Right lobe of liver (tissue), 6 donors: ENCODE measurements at regions not wholly inside any gene's neighbourhood (a gene's known extent, or its start where the extent isn't known, plus 50 kb on each side); places are given as distances from the start of the nearest gene placed in this dataset.
"Not testable (repeated sequence)": the region's sequence is repeated elsewhere in the genome, so short reads cannot be mapped to it uniquely, and the experiment has no call there.

Experiments used
- ATAC-seq, 4 donors: fragments of 200-7000 bp; cut with Tn5 transposase; one replicate each; pipeline ENCODE4 v1.9.1; 2020; ENCODE audit warnings: mild to moderate bottlenecking in 4 of 4, moderate library complexity in 4 of 4
- DNase-seq, 3 donors: peaks; one replicate each; pipeline ENCODE4 v3.0.0-alpha.2; 2020
- H3K27ac ChIP-seq, 3 donors: fragments of 200-600 bp; one replicate each; pipeline ENCODE4 v1.8.0; 2022
- H3K27me3 ChIP-seq, 2 donors: fragments of 200-600 bp; one replicate each; pipeline ENCODE4 v1.8.0; 2022
- H3K36me3 ChIP-seq, 4 donors: fragments of 200-600 bp; sonication (generic) in 1 of 4; one replicate each; pipeline versions ENCODE4 v1.5.1 to v1.8.0; 2017 to 2022; ENCODE audit warnings: control low read depth in 1 of 4
- H3K4me1 ChIP-seq, 4 donors: fragments of 200-600 bp; sonication (generic) in 1 of 4; one replicate each; pipeline versions ENCODE4 v1.5.1 to v1.8.0; 2017 to 2022; ENCODE audit warnings: control low read depth in 1 of 4
- H3K4me3 ChIP-seq, 3 donors: fragments of 200-600 bp; one replicate each; pipeline ENCODE4 v1.8.0; 2022
- H3K9me3 ChIP-seq, 4 donors: fragments of 200-600 bp; sonication (generic) in 1 of 4; one replicate each; pipeline versions ENCODE4 v1.5.1 to v1.8.0; 2017 to 2022; ENCODE audit warnings: control low read depth in 1 of 4
- POLR2A ChIP-seq: fragments of 450-650 bp; IDR thresholded peaks from one replicate; pipeline ENCODE4 v1.6.1; 2017; ENCODE audit warnings: antibody characterized with exemption, mild to moderate bottlenecking
- WGBS: methylation state at CpG from one replicate; pipeline ENCODE4 v1.1.6; 2018; ENCODE audit warnings: low coverage, low lambda C conversion rate; ENCODE audit not compliant: insufficient coverage; ENCODE audit errors: missing lambda C conversion rate; 5-methylcytosine and 5-hydroxymethylcytosine counted together
- intact Hi-C, 2 donors: fragments of 100-400 bp; cut with DNase I; formaldehyde crosslinking; loops; one replicate each; pipeline versions ENCODE4 v1.11.2 to v1.14.1; 2022
- TF ChIP-seq, protein P1 (sequence below), 4 donors: fragments of 200-600 bp in 3 of 4; fragments of 450-650 bp in 1 of 4; IDR thresholded peaks; one replicate each; pipeline versions ENCODE4 v1.5.1 to v1.8.0; 2016 to 2022; ENCODE audit warnings: antibody characterized with exemption in 4 of 4, mild to moderate bottlenecking in 2 of 4
- donor health status: DM: no; HTN: yes; CAD: no.
- donor health status: DM: no; HTN: no; CAD: no.
- donor health status: DM: no; HTN: no; CAD: no.
- donor health status: DM: no; HTN: yes; CAD: no.
- donor health status: DM: no; HTN: yes; CAD: no.

DNA sequence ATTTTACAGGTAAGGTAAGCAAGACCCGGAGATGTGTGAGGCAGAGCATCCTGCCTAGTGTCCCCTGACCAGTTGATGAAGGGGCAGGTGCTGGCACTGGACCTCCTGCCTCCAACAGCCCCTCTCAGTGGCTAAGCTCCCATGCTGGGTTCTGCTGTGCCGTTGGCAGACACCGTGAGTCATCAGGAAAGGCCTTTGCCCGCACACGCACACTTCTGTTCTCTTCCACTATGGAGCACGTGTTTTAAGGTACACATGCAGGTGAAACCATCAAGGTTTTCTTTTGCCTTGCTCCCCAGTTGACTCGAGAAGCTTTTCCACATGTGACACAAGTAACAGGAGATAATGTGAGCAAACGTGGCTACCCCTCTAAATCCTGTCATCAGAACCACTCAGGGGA is 207.9 kb downstream of the RRAGC start:
- intact Hi-C loops, result no loop called here
- TF ChIP-seq, protein P1, sequence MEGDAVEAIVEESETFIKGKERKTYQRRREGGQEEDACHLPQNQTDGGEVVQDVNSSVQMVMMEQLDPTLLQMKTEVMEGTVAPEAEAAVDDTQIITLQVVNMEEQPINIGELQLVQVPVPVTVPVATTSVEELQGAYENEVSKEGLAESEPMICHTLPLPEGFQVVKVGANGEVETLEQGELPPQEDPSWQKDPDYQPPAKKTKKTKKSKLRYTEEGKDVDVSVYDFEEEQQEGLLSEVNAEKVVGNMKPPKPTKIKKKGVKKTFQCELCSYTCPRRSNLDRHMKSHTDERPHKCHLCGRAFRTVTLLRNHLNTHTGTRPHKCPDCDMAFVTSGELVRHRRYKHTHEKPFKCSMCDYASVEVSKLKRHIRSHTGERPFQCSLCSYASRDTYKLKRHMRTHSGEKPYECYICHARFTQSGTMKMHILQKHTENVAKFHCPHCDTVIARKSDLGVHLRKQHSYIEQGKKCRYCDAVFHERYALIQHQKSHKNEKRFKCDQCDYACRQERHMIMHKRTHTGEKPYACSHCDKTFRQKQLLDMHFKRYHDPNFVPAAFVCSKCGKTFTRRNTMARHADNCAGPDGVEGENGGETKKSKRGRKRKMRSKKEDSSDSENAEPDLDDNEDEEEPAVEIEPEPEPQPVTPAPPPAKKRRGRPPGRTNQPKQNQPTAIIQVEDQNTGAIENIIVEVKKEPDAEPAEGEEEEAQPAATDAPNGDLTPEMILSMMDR (IDR thresholded peaks at IDR 0.05), result no peak
- TF ChIP-seq POLR2A, result no peak
- Histone ChIP-seq H3K27ac (no peak overlapping the region), H3K36me3 (no peaks in the 10 kb centered on the region), H3K9me3 (no peaks in the 10 kb centered on the region), H3K4me3 (no peak overlapping the region), H3K27me3 (no peaks in the 10 kb centered on the region), H3K4me1 (no peaks in the 10 kb centered on the region)
- ATAC-seq (no peak), DNase-seq (no peak)
- WGBS, result 38% methylated on average over 2 of the region's 8 CpGs

DNA sequence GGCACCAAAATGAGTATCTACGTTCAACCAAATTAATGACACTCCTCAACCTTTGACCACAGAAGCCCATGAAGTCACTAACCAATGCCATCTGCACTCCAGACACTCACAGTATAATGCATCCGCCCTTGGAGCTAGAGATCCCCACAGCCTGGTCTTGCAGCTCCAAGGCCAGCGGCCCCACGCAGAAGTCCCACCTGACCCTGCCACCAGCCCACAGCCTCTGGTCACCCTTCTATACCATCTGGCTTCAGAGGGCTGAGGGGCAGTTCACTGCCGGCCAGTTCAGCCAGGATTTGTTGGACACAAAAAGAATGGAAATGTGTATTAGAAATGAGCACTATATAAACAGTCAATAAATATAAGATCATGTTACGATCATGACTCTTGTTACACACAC is 211.2 kb downstream of the RRAGC start:
- no peaks in the 10 kb centered on the region for H3K27me3 ChIP-seq
- no peak overlapping the region for H3K4me3 ChIP-seq
- ATAC-seq (no peak), DNase-seq (no peak)
- no peaks in the 10 kb centered on the region for H3K9me3 ChIP-seq
- no peaks in the 10 kb centered on the region for H3K4me1 ChIP-seq
- intact Hi-C loops, result no loop called here
- H3K27ac ChIP-seq, result no peak overlapping the region
- no peaks in the 10 kb centered on the region for H3K36me3 ChIP-seq
- WGBS, result 70% methylated on average over 6 of the region's 6 CpGs
- no peak for TF ChIP-seq POLR2A
- TF ChIP-seq, protein P1 (IDR thresholded peaks at IDR 0.05), result no peak

DNA sequence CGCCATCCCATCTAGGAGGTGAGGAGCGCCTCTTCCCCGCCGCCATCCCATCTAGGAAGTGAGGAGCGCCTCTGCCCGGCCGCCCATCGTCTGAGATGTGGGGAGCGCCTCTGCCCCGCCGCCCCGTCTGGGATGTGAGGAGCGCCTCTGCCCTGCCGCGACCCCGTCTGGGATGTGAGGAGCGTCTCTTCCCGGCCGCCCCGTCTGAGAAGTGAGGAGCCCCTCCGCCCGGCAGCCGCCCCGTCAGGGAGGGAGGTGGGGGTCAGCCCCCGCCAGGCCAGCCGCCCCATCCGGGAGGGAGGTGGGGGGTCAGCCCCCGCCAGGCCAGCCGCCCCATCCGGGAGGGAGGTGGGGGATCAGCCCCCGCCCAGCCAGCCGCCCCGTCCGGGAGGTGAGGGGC is 212.2 kb downstream of the RRAGC start:
- H3K36me3 ChIP-seq, ATAC-seq, H3K4me3 ChIP-seq, H3K9me3 ChIP-seq, H3K4me1 ChIP-seq, H3K27ac ChIP-seq, H3K27me3 ChIP-seq, intact Hi-C loops, DNase-seq: not testable (repeated sequence)
- no CpG with 5 or more reads among the region's 34 CpGs for WGBS

DNA sequence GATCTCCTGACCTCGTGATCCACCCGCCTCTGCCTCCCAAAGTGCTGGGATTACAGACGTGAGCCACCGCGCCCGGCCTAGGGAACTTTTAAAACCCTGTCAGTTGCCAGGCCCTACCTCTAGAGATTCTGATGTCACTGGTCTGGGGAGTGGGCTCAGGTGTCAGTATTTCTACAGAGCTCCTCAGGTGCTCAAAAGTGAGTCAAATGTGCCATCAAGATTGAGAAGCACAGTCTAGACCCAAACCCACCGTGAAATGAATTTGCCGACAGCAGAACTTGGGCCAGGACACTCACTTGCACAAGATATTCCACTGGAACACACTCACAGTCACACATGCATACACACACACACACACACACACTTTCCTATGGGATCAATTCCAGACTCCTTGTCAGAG is 215.5 kb downstream of the RRAGC start:
- 83% methylated on average over 5 of the region's 8 CpGs for WGBS
- intact Hi-C loops, result no loop called here
- no peaks in the 10 kb centered on the region for H3K4me1 ChIP-seq
- DNase-seq (no peak), ATAC-seq (no peak)
- no peak overlapping the region for H3K4me3 ChIP-seq
- H3K27ac ChIP-seq, result no peak overlapping the region
- H3K27me3 ChIP-seq, result no peaks in the 10 kb centered on the region
- no peaks in the 10 kb centered on the region for H3K36me3 ChIP-seq
- no peaks in the 10 kb centered on the region for H3K9me3 ChIP-seq
- no peak for TF ChIP-seq POLR2A
- TF ChIP-seq, protein P1 (IDR thresholded peaks at IDR 0.05), result no peak

DNA sequence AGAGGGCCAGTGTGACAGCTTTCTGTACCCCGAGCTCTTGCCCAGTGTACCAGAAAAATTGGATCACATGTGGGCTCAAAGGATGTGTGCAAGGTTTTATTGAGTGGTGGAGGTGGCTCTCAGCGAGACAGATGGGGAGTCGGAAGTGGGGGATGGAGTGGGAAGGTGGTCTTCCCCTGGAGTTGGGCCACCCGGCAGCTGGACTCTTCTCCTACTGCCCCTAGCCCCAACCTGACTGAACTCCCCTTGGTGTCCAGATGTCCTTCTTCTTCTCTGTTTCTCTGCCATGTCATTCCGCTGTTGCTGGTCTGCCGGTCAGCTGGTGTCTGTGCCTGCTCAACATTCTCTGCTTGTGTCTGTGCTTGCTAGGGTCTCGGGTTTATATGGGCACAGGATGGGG is 217.9 kb downstream of the RRAGC start:
- H3K27me3 ChIP-seq, result no peaks in the 10 kb centered on the region
- no peaks in the 10 kb centered on the region for H3K4me1 ChIP-seq
- TF ChIP-seq, protein P1 (IDR thresholded peaks at IDR 0.05), result no peak
- TF ChIP-seq POLR2A, result no peak
- intact Hi-C loops, result no loop called here
- ATAC-seq, result no peak
- no peak overlapping the region for H3K4me3 ChIP-seq
- H3K27ac ChIP-seq, result no peak overlapping the region
- H3K36me3 ChIP-seq, result no peaks in the 10 kb centered on the region
- DNase-seq, result no peak
- H3K9me3 ChIP-seq, result no peaks in the 10 kb centered on the region
- 62% methylated on average over 5 of the region's 7 CpGs for WGBS
